Activated CD8-positive, alpha-beta memory T cell treated with anti-CD3 and anti-CD28 coated beads, Interleukin-2, amount 50 U/mL, for 4 hours (primary cell): ENCODE measurements at regions not wholly inside any gene's neighbourhood (a gene's known extent, or its start where the extent isn't known, plus 50 kb on each side); places are given as distances from the start of the nearest gene placed in this dataset.

Experiments used
- DNase-seq: peaks from one replicate; pipeline ENCODE4 v3.0.0-alpha.2; 2020

DNA sequence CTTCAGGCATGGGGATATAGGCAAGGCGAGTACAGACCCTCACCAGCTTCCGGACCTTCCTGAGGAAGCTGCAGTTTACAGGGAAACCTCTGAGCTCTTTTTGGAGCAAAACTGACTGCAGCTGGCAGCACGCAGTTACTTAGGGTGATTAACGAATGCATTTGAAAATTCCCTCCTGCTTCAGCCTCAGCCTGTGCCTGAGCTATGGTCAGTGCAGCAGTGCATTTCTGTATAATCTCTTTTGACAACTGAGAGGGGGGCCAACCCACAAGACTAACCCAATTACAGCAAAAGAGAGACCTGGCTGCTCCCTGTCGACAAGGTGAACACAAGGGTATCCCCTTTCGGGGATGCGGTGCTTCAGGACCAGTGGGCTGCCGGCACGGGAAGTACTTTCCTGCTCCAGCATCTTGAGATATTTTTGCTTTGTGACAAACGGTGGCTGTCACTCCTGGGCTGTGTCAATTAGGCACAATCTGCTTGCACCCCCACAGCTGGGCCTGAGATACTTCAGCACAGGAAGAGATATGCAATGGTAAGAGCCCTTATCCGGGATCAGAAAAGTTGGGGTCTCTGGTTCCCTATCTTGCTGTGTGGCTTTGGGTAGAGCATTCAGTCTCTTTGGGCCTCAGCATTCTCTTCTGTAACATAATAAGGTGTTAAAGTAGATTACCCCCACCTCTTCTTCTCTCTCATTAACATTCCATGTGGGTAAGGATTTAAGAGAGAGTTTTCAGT, 141.0 kb downstream of the TMEM17 start:
- DNase-seq = no peak

DNA sequence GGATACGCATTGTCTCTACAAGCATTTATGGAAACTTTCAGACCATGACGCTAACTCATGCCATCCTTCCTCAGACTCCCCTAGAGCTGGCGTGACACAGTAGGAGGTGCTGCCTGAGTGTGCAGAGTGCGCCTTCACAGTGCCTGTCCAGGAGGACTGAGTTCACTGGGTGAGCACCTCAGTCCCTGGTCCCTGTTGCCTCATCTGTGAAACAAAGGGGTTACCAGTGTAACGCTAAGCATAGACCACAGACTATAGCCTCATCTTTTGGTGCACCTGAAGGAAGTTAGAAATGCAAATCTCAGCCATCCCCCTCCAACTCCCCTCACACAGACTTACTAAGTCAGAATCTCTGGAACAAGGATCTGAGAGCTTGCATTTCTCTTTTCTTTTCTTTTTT, 142.8 kb downstream of the TMEM17 start:
- no peak for DNase-seq

DNA sequence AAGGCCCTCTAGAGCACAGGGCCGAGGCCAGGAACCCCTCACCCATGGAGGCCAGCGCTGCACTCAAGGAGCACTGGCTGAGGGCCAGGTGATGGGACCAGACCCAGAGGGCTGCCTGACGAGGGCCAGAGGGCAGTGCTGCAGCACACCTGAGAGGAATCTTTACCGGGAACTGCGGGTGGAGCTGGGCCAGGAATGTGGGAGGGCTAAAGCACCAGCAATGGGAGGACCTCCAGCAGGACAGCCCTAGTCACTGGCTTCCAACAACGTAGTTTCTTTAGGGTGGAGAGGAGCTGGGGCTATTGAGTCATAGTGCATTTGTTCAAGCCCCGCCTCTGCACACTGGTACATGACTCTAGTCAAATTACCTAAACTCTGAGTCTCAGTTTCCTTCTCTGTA, 143.4 kb downstream of the TMEM17 start:
- DNase-seq = no peak

DNA sequence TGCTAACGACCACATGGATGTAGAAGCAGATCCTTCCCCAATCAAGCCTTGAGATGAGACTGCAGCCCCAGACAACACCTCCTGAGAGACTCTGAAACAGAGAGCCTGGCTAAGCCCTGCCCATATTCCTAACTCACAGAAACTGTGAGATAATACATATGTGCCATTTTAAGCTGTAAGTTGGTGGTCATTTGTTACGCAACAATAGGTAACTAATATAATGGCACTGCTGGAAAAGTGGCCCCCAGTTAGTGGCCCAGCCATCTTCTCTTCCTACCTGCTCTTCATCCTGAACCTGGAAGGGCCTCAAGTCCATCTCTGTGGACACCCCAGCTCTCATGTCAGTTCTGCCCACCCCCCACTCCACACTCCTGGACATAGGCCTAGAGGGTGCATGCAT, 144.0 kb downstream of the TMEM17 start:
- DNase-seq = no peak

DNA sequence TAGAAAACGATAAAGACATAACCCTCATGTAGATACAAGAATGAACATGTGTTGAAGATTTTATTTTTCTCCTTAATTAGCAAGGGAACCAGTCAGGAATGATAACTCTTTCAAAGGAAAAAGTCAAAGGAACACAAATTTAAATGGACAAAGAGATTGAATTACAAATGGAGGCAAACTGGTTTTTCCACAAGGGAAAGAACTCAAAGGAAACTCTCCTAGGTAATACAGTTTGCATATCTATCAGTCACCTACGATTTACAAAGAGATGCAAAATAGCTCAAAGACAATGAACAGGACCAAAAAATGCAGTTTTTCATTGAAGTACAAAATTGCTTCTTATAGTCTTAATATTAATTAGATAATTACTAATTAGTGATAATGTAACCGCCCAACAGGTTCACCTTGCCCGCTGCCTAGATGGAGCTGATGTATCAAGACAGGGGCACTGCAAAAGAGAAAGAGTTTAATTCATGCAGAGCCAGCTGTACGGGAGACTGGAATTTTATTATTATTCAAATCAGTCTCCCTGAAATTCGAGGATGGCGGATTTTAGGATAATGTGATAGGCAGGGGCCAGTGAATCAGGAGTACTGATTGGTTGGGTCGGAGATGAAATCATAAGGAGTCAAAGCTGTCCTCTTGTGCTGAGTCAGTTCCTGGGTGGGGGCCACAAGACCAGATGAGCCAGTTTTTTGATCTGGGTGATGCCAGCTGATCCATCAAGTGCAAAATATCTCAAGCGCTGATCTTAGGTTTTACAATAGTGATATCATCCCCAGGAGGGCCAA, 151.0 kb downstream of the TMEM17 start:
- DNase-seq = no peak

DNA sequence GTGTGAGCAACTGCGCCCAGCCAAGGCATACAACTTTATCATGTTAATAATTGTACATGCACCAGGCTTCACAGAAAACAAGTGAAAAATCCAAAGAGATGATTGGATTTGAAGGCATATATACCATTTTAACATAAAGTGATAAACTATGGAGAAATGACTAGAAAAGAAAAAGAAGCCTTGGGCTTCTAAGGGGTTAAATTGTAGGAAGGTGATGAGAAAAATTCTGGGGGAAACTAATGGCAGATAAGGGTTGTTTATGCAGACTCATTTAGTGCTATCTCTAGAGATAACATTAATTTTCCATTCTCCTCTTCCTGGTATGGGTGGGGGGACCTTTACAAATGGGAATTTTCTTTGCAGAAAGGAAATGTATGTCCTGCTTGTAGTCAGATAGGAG, 154.0 kb downstream of the TMEM17 start:
- no peak for DNase-seq

DNA sequence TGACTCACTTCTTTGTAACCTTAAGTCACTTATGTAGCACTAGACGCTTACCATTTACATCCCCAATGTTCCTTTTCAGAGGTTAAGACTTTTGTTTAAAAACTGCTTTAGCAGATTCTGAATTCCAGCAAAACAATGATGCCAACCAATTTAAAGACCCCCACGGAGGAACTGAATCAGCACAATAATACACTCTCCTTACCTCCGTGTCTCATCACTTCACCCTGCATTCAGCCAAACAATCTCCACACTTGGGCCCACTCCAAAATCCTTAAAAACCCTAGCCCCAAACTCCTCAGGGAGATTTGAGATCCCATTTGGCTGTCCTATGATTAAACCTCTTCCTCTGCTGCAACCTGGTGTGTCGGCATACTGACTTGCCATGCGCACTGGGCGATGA, 153.9 kb downstream of the B3GNT2 start:
- no peak for DNase-seq

DNA sequence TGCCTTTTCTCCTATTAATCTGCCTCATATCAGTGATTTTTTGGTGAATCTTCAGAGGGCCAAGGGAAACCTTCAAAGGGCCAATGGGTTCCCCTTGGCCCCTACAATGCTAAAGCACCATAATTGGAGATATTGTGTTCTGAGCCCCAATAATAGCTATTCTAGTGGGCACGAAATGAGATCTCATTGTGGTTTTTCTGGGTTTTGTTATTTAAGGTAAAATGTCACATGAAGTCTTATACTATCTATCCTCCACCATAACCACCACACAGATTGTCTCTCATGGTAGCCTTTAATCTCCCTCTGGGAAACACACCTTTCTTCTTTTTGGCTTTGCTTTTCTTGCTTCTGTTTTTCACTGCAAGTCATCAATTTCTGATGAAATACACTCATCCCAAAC, 152.8 kb downstream of the B3GNT2 start:
- no peak for DNase-seq

DNA sequence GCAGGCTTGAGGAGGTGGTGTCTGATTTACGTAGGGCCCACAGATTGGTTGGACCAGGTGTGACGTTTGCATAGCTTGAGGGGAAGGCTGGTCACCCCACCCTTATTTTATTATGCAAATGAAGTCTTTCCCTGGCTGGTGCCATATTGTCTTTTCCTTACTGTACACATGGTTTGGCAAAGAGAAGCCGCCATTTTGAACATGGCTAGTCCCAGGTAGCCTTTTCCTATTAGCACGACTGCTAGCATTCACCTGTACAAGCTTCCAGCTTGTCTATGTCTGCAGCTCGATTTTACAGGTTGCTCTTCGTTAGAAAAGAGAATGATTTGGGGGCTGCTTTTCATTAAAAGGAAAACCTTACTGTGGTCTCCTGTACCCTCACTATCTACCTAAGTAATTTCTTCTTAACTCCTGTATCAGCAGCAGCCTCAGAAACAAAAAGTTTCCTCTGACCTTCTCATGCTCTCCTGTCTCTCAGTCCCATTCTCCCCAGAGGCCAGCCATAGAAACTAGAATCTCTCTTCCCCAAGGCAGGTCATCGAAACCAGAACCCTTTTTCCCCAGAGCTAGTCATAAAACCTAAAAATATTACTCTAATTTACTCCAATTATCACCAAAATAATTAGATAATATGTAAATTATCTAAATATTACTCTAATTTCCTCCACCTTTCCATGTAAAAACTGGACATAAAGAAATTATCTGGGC, 151.8 kb downstream of the B3GNT2 start:
- DNase-seq = no peak

DNA sequence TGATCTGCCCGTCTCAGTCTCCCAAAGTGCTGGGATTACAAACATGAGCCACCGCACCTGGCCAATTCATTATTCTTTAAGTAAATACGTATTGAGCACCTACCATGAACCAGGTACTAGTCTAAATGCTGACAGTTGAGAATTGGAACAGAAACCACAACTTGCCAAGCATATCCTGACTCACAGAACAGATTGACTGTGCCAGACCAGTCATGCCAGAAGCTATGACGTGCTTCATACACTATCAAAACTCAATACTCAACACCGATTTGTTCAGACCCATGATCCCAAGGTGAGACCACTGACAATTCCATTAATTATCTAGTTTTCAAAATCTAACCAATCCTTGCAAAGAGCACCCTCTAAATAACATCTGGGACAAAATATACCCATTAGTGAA, 148.6 kb downstream of the B3GNT2 start:
- DNase-seq = no peak

DNA sequence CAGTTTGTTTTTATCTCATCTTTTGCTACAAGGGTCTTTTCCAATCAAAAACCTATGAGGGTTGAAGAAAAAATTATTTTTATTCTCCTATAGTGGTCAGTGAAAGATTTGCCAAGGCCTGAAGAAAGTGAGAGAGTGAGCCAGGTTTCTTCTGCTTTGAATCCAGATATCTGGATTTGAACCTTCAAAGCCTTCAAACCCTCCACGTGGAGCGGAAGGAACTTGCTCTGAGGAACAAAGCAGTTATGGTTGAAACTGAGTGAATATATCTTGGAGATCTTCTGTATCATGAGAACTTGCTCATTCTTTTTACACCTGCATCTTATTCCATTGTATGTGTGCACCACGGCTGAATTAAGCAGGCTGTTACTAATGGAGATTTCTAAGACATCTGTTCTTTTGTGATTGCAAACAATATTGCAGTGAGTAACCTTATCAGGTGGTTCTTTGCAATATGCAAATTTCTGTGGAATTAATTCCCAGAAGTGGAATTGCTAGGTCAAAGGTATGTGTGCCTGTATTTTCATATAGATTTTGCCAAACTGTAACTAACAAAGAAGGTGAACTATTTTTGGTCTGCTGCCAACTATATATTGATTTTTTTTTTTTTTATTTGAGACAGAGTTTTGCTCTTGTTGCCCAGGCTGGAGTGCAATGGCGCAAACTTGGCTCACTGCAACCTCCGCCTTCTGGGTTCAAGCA, 147.9 kb downstream of the B3GNT2 start:
- no peak for DNase-seq

DNA sequence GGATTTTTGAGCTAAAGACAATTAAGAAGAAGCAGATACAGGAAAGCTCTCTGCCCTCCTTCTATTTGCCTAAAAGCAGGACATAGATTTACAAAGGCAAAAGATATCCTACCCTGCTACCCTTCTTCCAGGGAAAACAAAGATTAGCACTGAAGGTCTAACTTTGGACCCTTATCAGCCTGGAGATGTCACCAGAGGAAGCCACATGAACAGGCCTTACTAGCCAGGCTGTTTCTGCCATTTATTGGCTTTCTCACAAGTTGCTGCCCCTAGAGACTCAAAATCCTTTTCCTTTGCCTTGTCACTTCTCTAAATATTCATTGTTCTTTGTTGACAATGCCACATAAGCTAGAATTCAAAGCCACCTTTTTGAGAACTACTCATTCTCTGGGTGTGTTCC, 147.3 kb downstream of the B3GNT2 start:
- DNase-seq = no peak

DNA sequence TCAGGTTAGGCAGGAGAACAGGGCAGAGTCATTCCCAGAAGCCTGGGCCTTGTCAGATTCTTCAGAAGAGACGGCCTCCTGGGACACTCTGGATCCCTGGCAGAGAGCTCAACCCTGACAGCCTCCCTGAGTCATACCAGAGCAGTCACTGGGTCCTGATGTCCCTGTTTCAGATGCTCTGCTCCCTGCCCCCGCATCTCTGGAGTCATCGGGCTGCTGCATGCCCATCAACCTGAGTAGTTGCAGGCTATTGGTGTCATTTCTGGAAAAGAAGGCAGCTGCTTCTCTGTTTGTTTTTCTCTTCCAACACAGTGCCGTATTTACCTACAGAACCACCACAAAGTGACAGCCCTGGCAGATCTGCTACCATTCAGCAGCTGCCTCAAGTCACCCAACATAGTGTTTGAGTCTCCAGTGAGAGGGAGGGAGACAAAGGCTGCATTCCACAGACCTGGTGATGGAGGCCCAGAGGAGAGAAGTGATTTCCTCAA, 145.1 kb downstream of the B3GNT2 start:
- no peak for DNase-seq

DNA sequence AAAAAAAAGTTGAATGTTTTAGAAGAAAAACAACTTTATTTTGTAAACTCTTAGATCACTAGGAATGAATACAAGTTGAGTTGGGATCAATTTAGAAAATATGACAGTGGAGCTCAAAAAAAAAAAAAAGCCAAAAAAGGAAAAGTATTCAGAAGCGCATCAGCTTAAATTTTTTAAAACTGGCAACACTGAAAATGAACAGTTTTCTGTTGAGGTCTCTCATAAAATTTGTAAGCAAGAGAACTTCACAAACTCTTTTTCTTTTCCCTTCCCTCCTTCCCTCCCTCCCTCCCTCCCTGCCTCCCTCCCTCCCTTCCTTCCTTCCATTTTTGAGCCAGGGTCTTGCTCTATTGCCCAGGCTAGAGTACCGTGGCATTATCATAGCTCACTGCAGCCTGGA, 143.9 kb downstream of the B3GNT2 start:
- no peak for DNase-seq

DNA sequence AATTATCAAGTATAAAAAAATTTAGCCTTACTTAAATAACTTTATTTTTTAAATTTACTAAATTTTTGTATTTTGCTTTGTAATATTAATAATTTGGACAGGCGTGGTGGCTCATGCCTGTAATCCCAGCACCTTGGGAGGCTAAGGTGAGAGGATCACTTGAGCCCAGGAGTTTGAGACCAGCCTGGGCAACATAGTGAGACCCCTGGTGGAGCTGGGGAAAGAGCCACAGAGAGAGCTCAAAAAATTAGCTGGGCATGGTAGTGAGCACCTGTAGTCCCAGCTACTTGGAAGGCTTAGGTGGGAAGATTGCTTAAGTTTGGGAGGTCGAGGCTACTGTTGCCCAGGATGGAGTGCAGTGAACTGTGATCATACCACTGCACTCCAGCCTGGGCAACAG, 143.5 kb downstream of the B3GNT2 start:
- DNase-seq = no peak

DNA sequence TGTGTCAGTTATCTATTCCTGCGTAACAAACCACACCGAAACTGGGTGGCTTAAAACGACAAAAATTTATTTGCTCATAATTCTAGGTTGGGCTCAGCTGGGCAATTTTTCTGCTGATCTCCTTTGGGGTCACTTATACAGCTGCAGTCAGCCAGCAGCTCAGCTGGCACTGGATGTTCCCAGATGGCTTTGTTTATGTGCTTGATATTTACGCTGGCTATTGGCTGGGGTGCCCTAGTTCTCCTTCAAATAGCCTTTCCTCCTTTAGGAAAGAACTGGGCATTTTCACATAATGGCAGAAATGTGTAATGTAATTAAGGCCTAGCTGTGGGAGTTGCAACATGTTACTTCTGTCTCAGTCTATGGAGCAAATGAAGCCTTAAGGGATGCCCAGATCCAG, 142.2 kb downstream of the B3GNT2 start:
- no peak for DNase-seq

DNA sequence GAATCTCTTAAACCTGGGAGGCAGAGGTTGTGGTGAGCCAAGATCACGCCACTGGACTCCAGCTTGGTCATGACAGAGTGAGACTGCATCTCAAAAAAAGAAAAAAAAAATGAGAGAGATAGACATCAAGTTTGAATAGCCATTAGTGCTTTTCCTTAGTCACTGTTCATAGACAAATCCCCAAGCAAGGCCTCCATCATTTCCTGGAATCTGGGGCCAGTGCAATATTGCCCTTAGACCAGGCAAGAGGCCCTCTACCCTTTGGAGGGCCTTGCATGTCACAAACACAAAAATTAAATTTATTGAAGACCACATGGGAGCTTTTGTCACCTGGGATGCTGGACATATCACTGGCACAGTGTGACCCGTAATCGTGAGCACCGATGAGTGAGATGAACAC, 141.5 kb downstream of the B3GNT2 start:
- no peak for DNase-seq

DNA sequence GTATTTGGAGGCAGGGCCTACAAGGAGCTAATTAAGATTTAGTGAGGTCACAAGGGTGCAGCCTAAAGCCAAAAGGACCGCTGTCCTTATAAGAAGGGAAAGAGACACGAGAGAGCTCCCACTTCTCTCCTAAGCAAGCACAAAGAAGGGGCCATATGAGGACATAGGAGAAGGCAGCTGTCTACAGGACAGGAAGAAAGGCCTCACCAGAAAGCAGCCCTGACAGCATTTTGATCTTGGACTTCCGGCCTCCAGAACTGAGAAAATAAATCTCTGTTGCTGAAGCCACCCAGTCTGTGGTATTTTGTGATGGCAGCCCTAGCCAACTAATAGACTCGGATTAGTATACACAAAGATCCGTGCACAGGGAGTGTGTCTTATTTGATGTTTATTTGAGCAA, 139.7 kb downstream of the B3GNT2 start:
- DNase-seq = no peak

DNA sequence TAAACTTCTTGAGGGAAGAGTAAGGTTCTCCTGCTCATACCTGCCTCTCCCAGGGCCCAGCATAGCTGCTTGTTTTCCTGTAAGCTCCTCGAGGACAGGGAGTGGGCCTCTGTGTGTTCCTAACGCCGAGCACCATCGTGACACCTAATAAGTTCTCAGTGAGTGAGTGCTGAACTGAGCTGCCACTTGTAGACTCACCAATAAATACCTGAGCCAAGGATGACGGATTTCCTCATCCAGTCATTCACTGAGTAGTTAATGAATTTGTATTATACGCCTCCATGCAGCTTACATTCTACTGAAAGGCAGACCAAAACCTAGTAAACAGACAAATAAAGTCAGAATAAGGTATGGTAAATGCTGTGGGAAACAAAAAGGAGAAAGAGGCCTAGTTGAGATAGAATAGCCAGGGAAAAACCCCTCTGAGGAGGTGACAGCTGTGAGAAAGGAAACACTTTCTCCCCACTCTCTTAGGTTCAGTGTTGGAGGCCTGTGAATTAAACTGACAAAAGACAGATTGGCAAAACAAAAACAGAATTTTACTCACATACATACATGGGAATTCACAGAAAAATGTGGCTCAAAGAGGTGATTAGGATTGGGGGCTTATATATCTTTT, 138.6 kb downstream of the B3GNT2 start:
- no peak for DNase-seq

DNA sequence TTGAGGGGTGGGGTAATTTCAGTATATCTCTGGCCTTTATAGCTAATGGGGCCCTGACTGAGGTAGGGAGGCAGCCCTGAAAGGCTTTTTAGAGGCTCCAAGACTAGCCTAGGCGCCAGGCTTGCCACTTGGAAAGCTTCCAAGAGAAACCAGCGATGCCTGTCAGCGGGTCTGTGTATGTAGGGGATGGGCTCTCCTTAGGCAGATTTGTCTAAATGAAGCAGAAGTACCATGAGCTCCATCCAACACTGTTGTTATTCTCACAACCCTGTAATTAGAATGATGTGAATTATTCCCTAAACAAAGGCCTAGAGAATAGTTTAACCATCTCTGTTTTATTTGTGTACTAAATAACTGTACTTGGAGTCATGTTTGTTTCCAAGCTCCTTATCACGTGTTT, 138.1 kb downstream of the B3GNT2 start:
- no peak for DNase-seq

DNA sequence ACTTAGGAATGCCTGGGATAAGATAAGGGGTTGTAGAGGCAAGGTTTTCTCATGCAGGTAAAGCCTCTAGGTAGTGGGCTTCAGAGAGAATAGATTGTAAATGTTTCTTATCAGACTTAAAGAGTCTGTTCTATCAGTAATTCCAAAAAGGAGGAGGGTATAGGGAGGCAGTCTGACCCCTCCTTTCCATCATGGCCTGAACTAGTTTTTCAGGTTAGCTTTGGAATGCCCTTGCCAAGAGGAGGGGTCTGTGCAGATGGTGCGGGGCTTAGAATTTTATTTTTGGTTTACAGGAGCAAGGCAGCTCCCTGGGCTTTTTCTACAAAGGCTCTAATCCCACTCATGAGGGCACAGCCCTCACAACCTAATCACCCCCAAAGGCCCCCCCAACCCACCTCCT, 135.0 kb downstream of the B3GNT2 start:
- no peak for DNase-seq

DNA sequence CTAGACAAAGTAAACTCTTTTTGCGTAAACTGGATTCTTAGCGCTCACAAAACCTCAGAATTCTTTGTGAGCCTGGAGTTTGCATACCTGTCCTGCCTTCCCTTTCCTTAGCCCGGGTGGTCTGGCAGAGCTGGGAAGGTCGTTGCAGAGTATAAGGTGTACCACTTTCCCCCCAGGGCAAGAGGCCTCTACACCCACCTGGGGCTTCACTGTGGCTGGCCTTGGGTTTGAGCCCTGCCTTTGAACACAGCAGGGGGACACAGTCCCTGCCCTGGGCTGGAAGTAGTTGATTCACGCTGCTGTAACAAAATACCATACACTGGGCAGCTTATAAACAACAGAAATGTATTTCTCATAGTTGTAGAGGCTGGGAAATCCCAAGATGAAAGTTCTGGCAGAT, 133.9 kb downstream of the B3GNT2 start:
- no peak for DNase-seq

DNA sequence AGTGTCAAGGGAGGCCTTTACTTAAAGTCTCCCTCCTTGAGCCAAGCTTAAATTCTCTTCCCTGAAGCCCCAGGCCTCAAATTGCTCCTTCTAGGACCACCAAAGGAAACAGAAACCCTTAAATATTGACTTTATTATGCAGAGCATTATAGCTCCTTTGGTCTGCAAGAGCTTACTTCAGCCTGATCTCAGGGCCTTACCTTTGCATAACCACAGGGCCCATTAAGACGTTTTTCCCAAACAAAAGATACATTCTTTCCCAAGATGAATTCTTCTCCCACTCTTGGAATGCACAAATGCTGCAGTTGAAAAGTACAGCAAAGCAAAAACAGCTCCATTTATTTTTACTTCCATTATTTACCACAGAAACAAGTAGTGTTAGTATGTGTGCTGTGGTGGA, 130.8 kb downstream of the B3GNT2 start:
- no peak for DNase-seq
